ENCODE measurements at regions not wholly inside any gene's neighbourhood (a gene's known extent, or its start where the extent isn't known, plus 50 kb on each side); places are given as distances from the start of the nearest gene placed in this dataset.

DNA sequence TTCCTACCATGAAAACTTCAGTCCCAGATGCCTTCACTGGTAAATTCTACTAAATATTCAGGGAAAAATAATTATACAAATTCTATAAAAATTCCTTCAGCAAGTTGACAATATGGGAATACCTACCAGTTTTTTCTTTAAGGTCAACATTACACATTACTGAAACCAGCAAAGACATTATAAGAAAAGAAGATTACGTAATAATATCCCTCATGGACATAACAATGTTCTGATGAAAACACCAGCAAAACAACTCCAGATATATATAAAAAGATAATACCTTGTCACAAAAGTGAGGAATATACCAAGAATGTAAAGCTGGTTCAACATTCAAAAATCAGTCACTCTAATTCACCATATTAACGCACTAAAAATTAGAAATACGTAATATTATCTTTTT lies 507.9 kb downstream of the DMRTA1 start:
- peaks cover 5% of the 10 kb centered on the region for H3K4me1 Mint-ChIP-seq (ENCODE audit: low read depth)
- no peaks in the 10 kb centered on the region for H3K27me3 Mint-ChIP-seq
- peaks cover 5% of the 10 kb centered on the region for H3K9me3 Mint-ChIP-seq (ENCODE audit: low read depth)
- no peak overlapping the region for H3K4me3 Mint-ChIP-seq (ENCODE audit: low read depth)
- no peaks in the 10 kb centered on the region for H3K36me3 Mint-ChIP-seq (ENCODE audit: insufficient read depth)
- H3K27ac Mint-ChIP-seq, result no peak overlapping the region
- DNase-seq (ENCODE audit: low spot score, unreplicated experiment), result no peak
- TF ChIP-seq CTCF (IDR thresholded peaks at IDR 0.05; ENCODE audit: unreplicated experiment), result no peak

- Mint-ChIP-seq H3K36me3 (ENCODE audit: insufficient read depth) (no peaks in the 10 kb centered on the region), H3K4me1 (ENCODE audit: low read depth) (peaks cover 5% of the 10 kb centered on the region), H3K27me3 (no peaks in the 10 kb centered on the region), H3K4me3 (ENCODE audit: low read depth) (no peak overlapping the region), H3K9me3 (ENCODE audit: low read depth) (peaks cover 5% of the 10 kb centered on the region), H3K27ac (no peak overlapping the region)
- no peak for TF ChIP-seq CTCF (IDR thresholded peaks at IDR 0.05; ENCODE audit: unreplicated experiment)
- DNase-seq (ENCODE audit: low spot score, unreplicated experiment), result no peak
These were observed 508.3 kb downstream of the DMRTA1 start for GRCh38 chr9:22954964-22955363.

- Mint-ChIP-seq H3K27me3 (no peaks in the 10 kb centered on the region), H3K27ac (no peak overlapping the region), H3K4me3 (ENCODE audit: low read depth) (no peak overlapping the region), H3K9me3 (ENCODE audit: low read depth) (no peaks in the 10 kb centered on the region), H3K36me3 (ENCODE audit: insufficient read depth) (no peaks in the 10 kb centered on the region), H3K4me1 (ENCODE audit: low read depth) (no peaks in the 10 kb centered on the region)
- TF ChIP-seq CTCF (IDR thresholded peaks at IDR 0.05; ENCODE audit: unreplicated experiment), result no peak
- DNase-seq (ENCODE audit: low spot score, unreplicated experiment), result no peak
These were observed 522.8 kb downstream of the DMRTA1 start for GRCh38 chr9:22969350-22969979.

GRCh38 chr9:22970434-22970975 lies 523.9 kb downstream of the DMRTA1 start:
- H3K27ac Mint-ChIP-seq, result no peak overlapping the region
- TF ChIP-seq CTCF (IDR thresholded peaks at IDR 0.05; ENCODE audit: unreplicated experiment), result no peak
- no peaks in the 10 kb centered on the region for H3K36me3 Mint-ChIP-seq (ENCODE audit: insufficient read depth)
- no peaks in the 10 kb centered on the region for H3K4me1 Mint-ChIP-seq (ENCODE audit: low read depth)
- DNase-seq (ENCODE audit: low spot score, unreplicated experiment), result no peak
- no peaks in the 10 kb centered on the region for H3K9me3 Mint-ChIP-seq (ENCODE audit: low read depth)
- H3K27me3 Mint-ChIP-seq, result no peaks in the 10 kb centered on the region
- H3K4me3 Mint-ChIP-seq (ENCODE audit: low read depth), result no peak overlapping the region

DNA sequence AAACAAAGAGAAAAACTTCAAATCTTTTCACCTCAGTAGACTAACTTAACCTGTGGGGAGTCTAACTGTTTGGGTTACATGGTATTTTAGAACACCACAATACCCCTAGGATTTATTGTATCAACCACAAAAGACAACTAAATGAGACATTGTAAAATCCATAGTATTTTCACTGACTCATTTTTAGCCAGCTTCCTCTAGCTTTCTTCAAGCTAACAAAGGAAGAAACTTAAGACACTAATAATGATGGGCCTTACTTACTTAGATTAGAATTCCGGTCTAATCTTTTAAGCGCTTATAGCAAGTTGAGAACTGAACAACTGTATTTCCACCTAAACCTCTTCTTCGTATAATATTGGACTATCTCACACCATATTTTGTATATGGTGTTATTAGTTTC lies 529.3 kb downstream of the DMRTA1 start:
- no peak for TF ChIP-seq CTCF (IDR thresholded peaks at IDR 0.05; ENCODE audit: unreplicated experiment)
- H3K4me3 Mint-ChIP-seq (ENCODE audit: low read depth), result no peak overlapping the region
- DNase-seq (ENCODE audit: low spot score, unreplicated experiment), result no peak
- no peaks in the 10 kb centered on the region for H3K9me3 Mint-ChIP-seq (ENCODE audit: low read depth)
- no peak overlapping the region for H3K27ac Mint-ChIP-seq
- H3K27me3 Mint-ChIP-seq, result no peaks in the 10 kb centered on the region
- no peaks in the 10 kb centered on the region for H3K36me3 Mint-ChIP-seq (ENCODE audit: insufficient read depth)
- H3K4me1 Mint-ChIP-seq (ENCODE audit: low read depth), result no peaks in the 10 kb centered on the region

All from progenitor cell of endocrine pancreas (in vitro differentiated cells).